OCI-LY3 (cell line): ENCODE measurements at regions not wholly inside any gene's neighbourhood (a gene's known extent, or its start where the extent isn't known, plus 50 kb on each side); places are given as distances from the start of the nearest gene placed in this dataset.

ENCODE experiments used
- H2AFZ ChIP-seq: fragments of 200-600, 300-600 bp; shearing (Covaris generic); 2 replicates; pipeline ENCODE4 v1.6.0; 2014; ENCODE audit warnings: antibody characterized with exemption, low read depth, low read length
- H3K27ac ChIP-seq: fragments of 200-600, 300-600 bp; sonication (generic); 2 replicates; pipeline ENCODE4 v1.5.1; 2014; ENCODE audit warnings: mild to moderate bottlenecking, low read length, moderate library complexity, mixed read lengths
- H3K27me3 ChIP-seq: fragments of 200-600, 300-600 bp; sonication (generic); 2 replicates; pipeline ENCODE4 v1.6.1; 2014; ENCODE audit warnings: low read depth, low read length, mixed read lengths
- H3K36me3 ChIP-seq: fragments of 200-600, 300-600 bp; sonication (generic); replicated peaks from 2 replicates; pipeline ENCODE3; 2014; ENCODE audit warnings: low read depth, low read length, mixed read lengths
- H3K4me1 ChIP-seq: fragments of 300-600, 200-600 bp; sonication (generic); 2 replicates; pipeline ENCODE4 v1.6.1; 2014; ENCODE audit warnings: low read length, mixed read lengths
- H3K4me2 ChIP-seq: fragments of 200-600, 300-600 bp; sonication (generic); 2 replicates; pipeline ENCODE4 v1.6.1; 2014; ENCODE audit warnings: low read length, mixed read lengths
- H3K4me3 ChIP-seq: fragments of 300-600, 200-600 bp; sonication (generic); 2 replicates; pipeline ENCODE4 v1.5.1; 2014; ENCODE audit warnings: antibody characterized with exemption, mild to moderate bottlenecking, low read length, moderate library complexity
- H3K79me2 ChIP-seq: fragments of 300-600, 200-600 bp; shearing (Covaris generic); 2 replicates; pipeline ENCODE4 v1.6.1; 2014; ENCODE audit warnings: mild to moderate bottlenecking, low read length, mixed read lengths
- H3K9ac ChIP-seq: fragments of 300-600, 200-600 bp; shearing (Covaris generic); 2 replicates; pipeline ENCODE4 v1.6.0; 2014; ENCODE audit warnings: mild to moderate bottlenecking, low read length, moderate library complexity
- H3K9me3 ChIP-seq: fragments of 200-600, 300-600 bp; shearing (Covaris generic); 2 replicates; pipeline ENCODE4 v1.6.1; 2014; ENCODE audit warnings: low read length, mixed read lengths; ENCODE audit not compliant: insufficient read depth
- H4K20me1 ChIP-seq: fragments of 200-600, 300-600 bp; sonication (generic); 2 replicates; pipeline ENCODE4 v1.6.1; 2016; ENCODE audit warnings: low read length, mixed read lengths; ENCODE audit not compliant: insufficient read depth
- EZH2phosphoT487 ChIP-seq: fragments of 200-600 bp; shearing (Covaris generic); IDR thresholded peaks from 2 replicates; pipeline ENCODE4 v1.6.1; 2018; ENCODE audit warnings: antibody characterized with exemption, mixed run types, low read depth
- TF ChIP-seq, protein P1 (sequence below): fragments of 200-600, 300-600 bp; sonication (generic); IDR thresholded peaks from 2 replicates; pipeline ENCODE4 v1.5.1; 2014; ENCODE audit warnings: antibody characterized with exemption, low read length, low read depth

- H3K9ac ChIP-seq: no peak overlapping the region
- H3K4me2 ChIP-seq: no peak overlapping the region
- H3K79me2 ChIP-seq: no peaks in the 10 kb centered on the region
- H3K27ac ChIP-seq: no peak overlapping the region
- H3K4me1 ChIP-seq: no peaks in the 10 kb centered on the region
- H3K36me3 ChIP-seq: no peaks in the 10 kb centered on the region
- no peak overlapping the region for H3K4me3 ChIP-seq
- H4K20me1 ChIP-seq: no peaks in the 10 kb centered on the region
- no peak overlapping the region for H2AFZ ChIP-seq
- H3K27me3 ChIP-seq: 0 out of 2 replicates have a peak, but pooled peaks cover 4% of the 10 kb centered on the region
- TF ChIP-seq, protein P1, sequence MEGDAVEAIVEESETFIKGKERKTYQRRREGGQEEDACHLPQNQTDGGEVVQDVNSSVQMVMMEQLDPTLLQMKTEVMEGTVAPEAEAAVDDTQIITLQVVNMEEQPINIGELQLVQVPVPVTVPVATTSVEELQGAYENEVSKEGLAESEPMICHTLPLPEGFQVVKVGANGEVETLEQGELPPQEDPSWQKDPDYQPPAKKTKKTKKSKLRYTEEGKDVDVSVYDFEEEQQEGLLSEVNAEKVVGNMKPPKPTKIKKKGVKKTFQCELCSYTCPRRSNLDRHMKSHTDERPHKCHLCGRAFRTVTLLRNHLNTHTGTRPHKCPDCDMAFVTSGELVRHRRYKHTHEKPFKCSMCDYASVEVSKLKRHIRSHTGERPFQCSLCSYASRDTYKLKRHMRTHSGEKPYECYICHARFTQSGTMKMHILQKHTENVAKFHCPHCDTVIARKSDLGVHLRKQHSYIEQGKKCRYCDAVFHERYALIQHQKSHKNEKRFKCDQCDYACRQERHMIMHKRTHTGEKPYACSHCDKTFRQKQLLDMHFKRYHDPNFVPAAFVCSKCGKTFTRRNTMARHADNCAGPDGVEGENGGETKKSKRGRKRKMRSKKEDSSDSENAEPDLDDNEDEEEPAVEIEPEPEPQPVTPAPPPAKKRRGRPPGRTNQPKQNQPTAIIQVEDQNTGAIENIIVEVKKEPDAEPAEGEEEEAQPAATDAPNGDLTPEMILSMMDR: no peak
- TF ChIP-seq EZH2phosphoT487: no peak
- H3K9me3 ChIP-seq: no peaks in the 10 kb centered on the region
These were observed 134.9 kb downstream of the ADRA2A start for GRCh38 chr10:111211706-111212105.

- no peaks in the 10 kb centered on the region for H3K79me2 ChIP-seq
- no peaks in the 10 kb centered on the region for H3K9me3 ChIP-seq
- H3K27me3 ChIP-seq: peaks cover 10% of the 10 kb centered on the region
- H3K4me1 ChIP-seq: no peaks in the 10 kb centered on the region
- no peak for TF ChIP-seq EZH2phosphoT487
- TF ChIP-seq, protein P1: no peak
- H2AFZ ChIP-seq: no peak overlapping the region
- no peaks in the 10 kb centered on the region for H3K36me3 ChIP-seq
- H3K9ac ChIP-seq: no peak overlapping the region
- H3K27ac ChIP-seq: no peak overlapping the region
- H3K4me2 ChIP-seq: no peak overlapping the region
- no peaks in the 10 kb centered on the region for H4K20me1 ChIP-seq
- H3K4me3 ChIP-seq: no peak overlapping the region
These were observed 145.1 kb downstream of the ADRA2A start for GRCh38 chr10:111221682-111222480.

DNA sequence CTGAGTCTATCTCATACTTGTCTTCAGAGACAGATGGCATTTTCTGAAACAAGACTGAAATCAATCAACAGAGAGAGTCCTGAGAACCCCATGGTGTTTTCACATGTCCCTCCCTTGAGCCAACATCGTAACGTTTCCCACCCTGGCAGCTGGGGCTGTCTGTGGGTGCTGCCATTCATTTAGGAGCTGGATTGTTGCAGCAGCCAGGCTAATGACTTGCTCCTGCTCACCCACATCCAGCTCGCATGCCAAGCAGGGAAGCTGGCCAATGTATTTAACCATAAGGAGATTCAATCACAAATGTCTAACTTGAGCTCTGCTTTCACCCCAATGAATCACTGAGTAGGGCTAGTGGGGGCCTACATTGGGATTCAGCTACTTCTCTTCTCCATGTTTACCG lies 146.1 kb downstream of the ADRA2A start:
- H3K36me3 ChIP-seq: no peaks in the 10 kb centered on the region
- no peaks in the 10 kb centered on the region for H3K4me1 ChIP-seq
- H3K27me3 ChIP-seq: peaks cover 10% of the 10 kb centered on the region
- no peak overlapping the region for H2AFZ ChIP-seq
- no peaks in the 10 kb centered on the region for H4K20me1 ChIP-seq
- H3K4me3 ChIP-seq: no peak overlapping the region
- no peak overlapping the region for H3K9ac ChIP-seq
- H3K9me3 ChIP-seq: no peaks in the 10 kb centered on the region
- no peaks in the 10 kb centered on the region for H3K79me2 ChIP-seq
- H3K4me2 ChIP-seq: no peak overlapping the region
- TF ChIP-seq, protein P1: no peak
- no peak for TF ChIP-seq EZH2phosphoT487
- H3K27ac ChIP-seq: no peak overlapping the region

GRCh38 chr10:111231779-111232178 lies 154.9 kb downstream of the ADRA2A start:
- H3K9me3 ChIP-seq: no peaks in the 10 kb centered on the region
- H4K20me1 ChIP-seq: no peaks in the 10 kb centered on the region
- H3K27ac ChIP-seq: no peak overlapping the region
- no peak overlapping the region for H3K4me2 ChIP-seq
- no peak overlapping the region for H3K4me3 ChIP-seq
- H2AFZ ChIP-seq: no peak overlapping the region
- no peaks in the 10 kb centered on the region for H3K27me3 ChIP-seq
- H3K79me2 ChIP-seq: no peaks in the 10 kb centered on the region
- no peaks in the 10 kb centered on the region for H3K4me1 ChIP-seq
- no peak for TF ChIP-seq EZH2phosphoT487
- TF ChIP-seq, protein P1: no peak
- no peak overlapping the region for H3K9ac ChIP-seq
- no peaks in the 10 kb centered on the region for H3K36me3 ChIP-seq
